ENCODE measurements at regions not wholly inside any gene's neighbourhood (a gene's known extent, or its start where the extent isn't known, plus 50 kb on each side); places are given as distances from the start of the nearest gene placed in this dataset.
"Not testable (repeated sequence)": the region's sequence is repeated elsewhere in the genome, so short reads cannot be mapped to it uniquely, and the experiment has no call there.

GRCh38 chr1:219339466-219339865, 165.8 kb downstream of the LYPLAL1 start:
- no peak for DNase-seq

- no peak for DNase-seq
Measured at GRCh38 chr1:219337588-219337987, 163.9 kb downstream of the LYPLAL1 start.

- no peak for DNase-seq
Measured at GRCh38 chr1:219333626-219334025, 159.9 kb downstream of the LYPLAL1 start.

- DNase-seq = no peak
Measured at GRCh38 chr1:219331424-219331823, 157.7 kb downstream of the LYPLAL1 start.

GRCh38 chr1:219330669-219331068, 157.0 kb downstream of the LYPLAL1 start:
- no peak for DNase-seq

GRCh38 chr1:219330001-219330400, 156.3 kb downstream of the LYPLAL1 start:
- no peak for DNase-seq

GRCh38 chr1:219329578-219329977, 155.9 kb downstream of the LYPLAL1 start:
- no peak for DNase-seq

GRCh38 chr1:219326843-219327242, 153.2 kb downstream of the LYPLAL1 start:
- no peak for DNase-seq

- no peak for DNase-seq
Measured at GRCh38 chr1:219325368-219325742, 151.7 kb downstream of the LYPLAL1 start.

- DNase-seq = no peak
Measured at GRCh38 chr1:219324629-219325367, 151.1 kb downstream of the LYPLAL1 start.

- DNase-seq = no peak
Measured at GRCh38 chr1:219324171-219324570, 150.5 kb downstream of the LYPLAL1 start.

GRCh38 chr1:219323426-219323825, 149.7 kb downstream of the LYPLAL1 start:
- no peak for DNase-seq

GRCh38 chr1:219322766-219323165, 149.1 kb downstream of the LYPLAL1 start:
- DNase-seq = no peak

GRCh38 chr1:219320563-219320962, 146.9 kb downstream of the LYPLAL1 start:
- not testable (repeated sequence) for DNase-seq

GRCh38 chr1:219318826-219319225, 145.1 kb downstream of the LYPLAL1 start:
- DNase-seq = no peak

GRCh38 chr1:219317762-219318353, 144.2 kb downstream of the LYPLAL1 start:
- DNase-seq = no peak

GRCh38 chr1:219316066-219316465, 142.4 kb downstream of the LYPLAL1 start:
- no peak for DNase-seq

- DNase-seq = no peak
Measured at GRCh38 chr1:219313961-219314360, 140.3 kb downstream of the LYPLAL1 start.

- no peak for DNase-seq
Measured at GRCh38 chr1:219312967-219313366, 139.3 kb downstream of the LYPLAL1 start.

GRCh38 chr1:219310181-219310728, 136.6 kb downstream of the LYPLAL1 start:
- DNase-seq = no peak

GRCh38 chr1:219308367-219308766, 134.7 kb downstream of the LYPLAL1 start:
- DNase-seq = no peak

- DNase-seq = no peak
Measured at GRCh38 chr1:219304227-219305226, 130.8 kb downstream of the LYPLAL1 start.

GRCh38 chr1:219302697-219303096, 129.0 kb downstream of the LYPLAL1 start:
- DNase-seq = no peak

All from suppressor macrophage treated with lipopolysaccharide for 4 hours (primary cell).